RWPE1 (cell line): ENCODE measurements at regions not wholly inside any gene's neighbourhood (a gene's known extent, or its start where the extent isn't known, plus 50 kb on each side); places are given as distances from the start of the nearest gene placed in this dataset.

Source experiments
- CTCF ChIA-PET: fragments of 350-600 bp; sonication (Branson Sonifier 250); formaldehyde crosslinking; extraction: SDS; loops from one replicate; lab custom pipeline; 2021; lab: Yijun Ruan, JAX
- POLR2A ChIA-PET: fragments of 400-600 bp; formaldehyde crosslinking; extraction: SDS; loops from one replicate; lab custom pipeline; 2020; ENCODE audit warnings: antibody characterized with exemption; ENCODE audit not compliant: low non-redundant PET; lab: Yijun Ruan, JAX
- DNase-seq: peaks from one replicate; pipeline ENCODE4 v3.0.0; 2012; ENCODE audit warnings: low spot score
- H3K27ac ChIP-seq: fragments of 450-650 bp; 2 replicates; pipeline ENCODE4 v1.5.1; 2017
- TF ChIP-seq, protein P1 (sequence below): fragments of 450-650 bp; conservative IDR thresholded peaks from 2 replicates; pipeline ENCODE4 v1.5.1; 2017; ENCODE audit warnings: low read depth, mild to moderate bottlenecking

DNA sequence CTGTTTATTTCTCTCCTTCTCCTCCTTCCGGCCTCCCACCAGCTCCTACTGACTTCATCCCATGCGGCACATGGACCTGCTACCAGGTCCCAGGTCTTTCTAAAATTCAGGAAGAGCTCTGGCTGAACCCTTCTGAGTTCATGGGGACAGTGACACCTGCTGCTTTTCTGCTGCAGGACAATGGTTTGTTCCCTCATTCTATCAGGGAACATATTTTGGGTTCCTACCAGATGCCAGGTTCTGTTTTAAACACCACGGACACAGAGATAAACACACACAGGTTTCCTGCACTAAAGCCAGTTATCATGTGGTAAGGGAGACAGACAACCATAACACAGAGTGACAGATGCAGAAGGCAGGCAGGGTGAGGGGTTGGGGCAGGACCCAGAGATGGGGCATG lies 114.0 kb upstream of the RAB4A start:
- DNase-seq = peak; percentile 38
- TF ChIP-seq, protein P1, sequence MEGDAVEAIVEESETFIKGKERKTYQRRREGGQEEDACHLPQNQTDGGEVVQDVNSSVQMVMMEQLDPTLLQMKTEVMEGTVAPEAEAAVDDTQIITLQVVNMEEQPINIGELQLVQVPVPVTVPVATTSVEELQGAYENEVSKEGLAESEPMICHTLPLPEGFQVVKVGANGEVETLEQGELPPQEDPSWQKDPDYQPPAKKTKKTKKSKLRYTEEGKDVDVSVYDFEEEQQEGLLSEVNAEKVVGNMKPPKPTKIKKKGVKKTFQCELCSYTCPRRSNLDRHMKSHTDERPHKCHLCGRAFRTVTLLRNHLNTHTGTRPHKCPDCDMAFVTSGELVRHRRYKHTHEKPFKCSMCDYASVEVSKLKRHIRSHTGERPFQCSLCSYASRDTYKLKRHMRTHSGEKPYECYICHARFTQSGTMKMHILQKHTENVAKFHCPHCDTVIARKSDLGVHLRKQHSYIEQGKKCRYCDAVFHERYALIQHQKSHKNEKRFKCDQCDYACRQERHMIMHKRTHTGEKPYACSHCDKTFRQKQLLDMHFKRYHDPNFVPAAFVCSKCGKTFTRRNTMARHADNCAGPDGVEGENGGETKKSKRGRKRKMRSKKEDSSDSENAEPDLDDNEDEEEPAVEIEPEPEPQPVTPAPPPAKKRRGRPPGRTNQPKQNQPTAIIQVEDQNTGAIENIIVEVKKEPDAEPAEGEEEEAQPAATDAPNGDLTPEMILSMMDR = no peak
- ChIA-PET POLR2A (no interaction called here), CTCF (interaction anchor here (0.6 to 2.0 kb wide), 4 partner anchors 421 to 494 kb away, joined by 3 to 10 read pairs (median 4); partner anchors contain the start of gene RHOU)
- no peak overlapping the region for H3K27ac ChIP-seq

DNA sequence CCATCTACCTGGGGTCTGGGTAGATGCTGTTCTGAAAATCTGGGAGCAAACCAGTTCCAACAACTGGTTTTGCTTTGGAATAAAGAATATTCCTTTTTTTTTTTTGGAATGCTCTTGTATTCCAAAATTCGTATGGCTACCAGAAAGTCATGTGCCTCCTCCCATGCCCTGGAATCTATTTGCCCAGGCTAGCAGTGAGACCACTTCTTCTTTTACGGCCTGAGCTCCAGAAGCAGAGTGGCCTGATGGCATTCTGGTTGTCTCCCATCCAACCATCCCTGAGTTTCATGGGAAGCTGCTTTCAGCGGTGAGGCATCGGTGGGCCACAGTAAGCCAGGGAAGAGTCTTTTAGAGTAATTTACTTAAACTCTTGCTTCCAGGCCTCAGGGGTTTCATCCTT lies 113.4 kb upstream of the RAB4A start:
- TF ChIP-seq, protein P1 = no peak
- ChIA-PET CTCF (interaction anchor here (0.6 to 2.0 kb wide), 4 partner anchors 422 to 495 kb away, joined by 3 to 10 read pairs (median 4); partner anchors contain the start of gene RHOU), POLR2A (no interaction called here)
- DNase-seq = no peak
- H3K27ac ChIP-seq = no peak overlapping the region

DNA sequence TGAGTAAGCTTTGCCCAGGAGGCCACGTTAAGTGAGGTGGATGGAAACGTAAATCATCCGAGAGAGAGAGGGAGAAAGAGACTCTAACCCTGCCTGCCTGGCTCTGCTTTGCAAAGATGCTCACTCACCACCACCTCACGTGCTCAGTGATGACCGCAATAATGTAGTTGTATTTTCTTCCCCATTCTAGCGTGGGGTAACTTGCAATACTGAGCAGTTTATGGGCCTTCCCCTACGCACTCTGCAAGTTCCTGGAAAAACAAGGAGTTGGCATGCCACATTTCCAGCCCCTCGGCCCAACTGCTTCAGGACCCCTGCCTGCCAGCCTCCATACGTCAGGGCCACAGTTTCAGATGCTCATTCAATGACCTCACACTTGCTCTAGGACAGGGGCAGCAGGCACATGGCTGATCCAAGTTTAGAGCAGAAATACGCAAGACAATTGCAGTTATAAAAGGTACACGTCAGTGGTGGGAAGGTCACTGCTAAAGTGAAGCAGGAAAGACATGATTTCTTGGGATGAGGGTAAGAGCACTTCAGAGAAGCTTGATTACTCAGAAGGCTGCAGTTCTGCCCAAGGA lies 112.5 kb upstream of the RAB4A start:
- CTCF ChIA-PET = no interaction called here

DNA sequence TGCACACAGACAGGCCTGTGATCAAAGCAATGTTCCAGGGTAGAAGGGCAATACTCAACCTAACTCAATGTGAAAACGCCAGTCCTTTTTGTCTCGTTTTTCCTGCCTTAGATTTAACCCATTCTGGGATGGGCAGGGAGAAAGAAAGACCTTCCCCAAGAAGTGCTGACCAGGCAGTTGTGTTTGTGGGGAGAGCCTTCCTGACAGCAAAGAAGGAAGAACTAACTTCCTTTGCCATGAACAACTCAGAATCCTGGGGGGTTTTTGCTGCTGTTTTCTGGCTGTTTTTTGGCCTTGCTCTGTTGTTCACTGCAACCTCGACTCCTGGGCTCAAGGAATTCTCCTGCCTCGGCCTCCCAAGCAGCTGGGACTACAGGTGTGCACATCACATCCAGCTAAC lies 112.0 kb upstream of the RAB4A start:
- ChIA-PET POLR2A (no interaction called here), CTCF (interaction anchor here (0.9 kb wide), 1 partner anchor 68 kb away, joined by 7 read pairs; no protein-coding TSS in a partner anchor)
- TF ChIP-seq, protein P1 = no peak
- no peak overlapping the region for H3K27ac ChIP-seq
- DNase-seq = no peak

More for the DNA sequence above, 112.5 kb upstream of the RAB4A start:
- H3K27ac ChIP-seq = no peak overlapping the region
- DNase-seq = no peak
- TF ChIP-seq, protein P1 = no peak
- POLR2A ChIA-PET = no interaction called here

DNA sequence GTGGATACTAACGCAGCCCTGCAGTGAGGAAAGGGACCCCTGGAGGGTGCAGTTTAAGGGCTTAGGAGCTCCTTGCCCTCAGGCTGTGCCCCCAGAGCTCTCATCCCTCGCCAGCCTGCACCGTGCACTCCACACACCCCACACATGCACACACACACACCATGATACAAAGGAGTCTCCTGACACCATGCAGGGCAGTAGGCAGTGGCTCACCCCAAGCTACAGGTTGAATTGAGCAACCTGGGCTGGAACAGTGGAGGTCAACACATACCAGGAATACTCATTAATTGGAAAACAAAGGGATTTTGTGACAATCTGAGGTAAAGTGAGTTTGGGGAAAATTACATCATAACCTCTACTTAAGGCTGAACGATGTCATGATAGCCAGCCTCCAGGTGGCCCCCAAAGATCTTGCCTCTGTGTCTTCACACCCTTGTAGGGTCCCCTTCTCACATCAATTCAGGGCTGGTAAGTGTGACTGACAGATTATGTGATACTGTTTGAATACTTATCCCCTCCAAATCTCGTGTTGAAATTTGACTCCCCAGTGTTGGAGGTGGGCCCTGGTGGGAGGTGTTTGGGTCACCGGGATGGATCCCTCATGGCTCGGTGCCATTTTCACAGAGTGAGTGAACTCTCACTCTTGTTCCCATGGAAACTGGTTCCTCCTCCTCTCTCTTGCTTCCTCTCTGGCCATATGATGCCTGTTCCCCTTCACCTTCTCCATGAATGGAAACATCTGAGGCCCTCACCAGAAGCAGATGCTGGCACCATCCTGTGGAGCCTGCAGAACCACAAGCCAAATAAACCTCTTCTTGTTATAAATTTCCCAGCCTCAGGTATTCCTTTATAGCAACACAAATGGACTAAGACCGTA lies 111.0 kb upstream of the RAB4A start:
- ChIA-PET CTCF (interaction anchor here (0.9 kb wide), 1 partner anchor 67 kb away, joined by 7 read pairs; no protein-coding TSS in a partner anchor), POLR2A (no interaction called here)
- H3K27ac ChIP-seq = no peak overlapping the region
- TF ChIP-seq, protein P1 = no peak
- no peak for DNase-seq

DNA sequence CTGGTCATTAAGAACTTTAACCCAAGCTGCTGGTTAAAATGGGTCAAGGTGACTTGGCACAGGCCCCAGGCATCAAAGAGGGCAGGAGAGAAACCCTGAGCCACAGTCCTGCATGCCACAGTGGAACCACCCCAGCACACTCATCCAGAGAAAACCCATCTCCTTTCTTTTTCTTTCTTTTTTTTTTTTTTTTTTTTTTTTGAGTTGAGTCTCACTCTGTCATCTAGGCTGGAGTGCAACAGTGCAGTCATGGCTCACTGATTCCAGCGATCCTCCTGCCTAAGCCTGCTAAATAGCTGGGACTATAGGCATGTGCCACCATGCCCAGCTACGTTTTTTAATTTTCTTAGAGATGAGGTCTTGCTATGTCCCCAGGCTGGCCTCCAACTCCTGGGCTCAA lies 109.2 kb upstream of the RAB4A start:
- H3K27ac ChIP-seq = no peak overlapping the region
- CTCF ChIA-PET = interaction anchor here (0.6 kb wide), 1 partner anchor 15 kb away, joined by 4 read pairs; no protein-coding TSS in a partner anchor
- no peak for DNase-seq
- TF ChIP-seq, protein P1 = no peak
- POLR2A ChIA-PET = interaction anchor here (0.7 kb wide), 1 partner anchor 133 kb away, joined by 6 read pairs; no protein-coding TSS in a partner anchor
